ENCODE measurements at regions not wholly inside any gene's neighbourhood (a gene's known extent, or its start where the extent isn't known, plus 50 kb on each side); places are given as distances from the start of the nearest gene placed in this dataset.
"Not testable (repeated sequence)": the region's sequence is repeated elsewhere in the genome, so short reads cannot be mapped to it uniquely, and the experiment has no call there.

- no peak for DNase-seq
Measured at GRCh38 chr12:76666290-76666835, 97.6 kb upstream of the ZDHHC17 start.

- DNase-seq: no peak
Measured at GRCh38 chr12:76669981-76670380, 93.9 kb upstream of the ZDHHC17 start.

DNA sequence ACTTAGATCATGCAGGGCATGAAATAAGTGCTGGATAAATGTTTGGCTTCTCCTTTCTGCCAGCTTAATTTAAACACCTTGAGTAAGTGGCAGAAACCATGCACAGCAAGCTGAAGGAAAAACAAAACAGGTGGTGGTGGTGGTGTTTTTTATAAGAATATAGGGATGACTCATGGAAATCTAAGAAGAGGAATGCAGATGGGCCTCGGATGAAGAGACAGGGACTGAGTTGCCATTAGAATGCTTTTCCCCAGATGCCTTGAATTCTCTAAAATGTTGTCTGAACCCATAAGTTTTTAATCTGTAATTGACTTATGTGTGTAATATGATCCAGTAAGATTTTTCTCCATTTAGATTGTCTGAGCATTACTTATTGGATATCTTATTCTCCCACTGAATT lies 93.1 kb upstream of the ZDHHC17 start:
- no peak for DNase-seq

- no peak for DNase-seq
Measured at GRCh38 chr12:76674669-76675315, 89.1 kb upstream of the ZDHHC17 start.

- DNase-seq: not testable (repeated sequence)
Measured at GRCh38 chr12:76676261-76676660, 87.7 kb upstream of the ZDHHC17 start.

DNA sequence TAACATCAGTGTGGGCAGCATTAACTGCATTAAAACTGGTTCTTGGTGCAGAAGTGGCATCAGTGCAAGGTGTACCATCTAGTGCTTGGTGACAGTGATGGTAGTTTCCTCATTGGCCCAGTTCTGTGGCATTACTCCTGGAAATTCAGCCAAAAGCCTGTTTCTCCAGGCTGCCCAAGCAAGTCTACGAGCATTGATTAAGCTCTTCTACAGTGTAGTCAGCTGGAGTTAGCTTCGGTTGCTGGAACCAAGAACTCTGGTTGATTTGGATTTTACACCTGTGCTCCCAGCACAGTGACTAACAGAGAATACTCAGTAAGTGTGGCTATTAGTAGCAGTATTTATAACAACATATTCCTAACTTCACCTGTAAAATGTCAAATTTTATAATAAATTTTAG lies 84.9 kb upstream of the ZDHHC17 start:
- DNase-seq: no peak

DNA sequence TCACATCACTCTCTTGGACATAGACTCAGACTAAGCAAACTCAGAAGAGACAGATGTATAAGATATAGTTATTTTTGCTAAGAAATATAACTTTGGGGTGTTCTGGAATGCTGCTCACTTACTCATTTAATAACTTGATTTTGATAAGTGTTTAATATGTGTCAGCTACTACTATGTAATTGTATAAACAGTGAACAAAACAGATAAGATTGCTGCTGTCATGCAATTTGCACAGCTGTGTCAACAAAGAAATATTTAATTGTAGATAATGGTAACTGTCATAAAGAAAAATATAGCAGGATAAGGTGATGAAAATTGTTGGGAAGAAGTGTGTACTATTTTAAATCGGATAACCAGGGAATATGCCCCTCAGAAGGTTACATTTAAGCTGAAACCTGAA lies 84.1 kb upstream of the ZDHHC17 start:
- no peak for DNase-seq

- no peak for DNase-seq
Measured at GRCh38 chr12:76680940-76681339, 83.0 kb upstream of the ZDHHC17 start.

GRCh38 chr12:76685246-76685678 lies 78.7 kb upstream of the ZDHHC17 start:
- no peak for DNase-seq

DNA sequence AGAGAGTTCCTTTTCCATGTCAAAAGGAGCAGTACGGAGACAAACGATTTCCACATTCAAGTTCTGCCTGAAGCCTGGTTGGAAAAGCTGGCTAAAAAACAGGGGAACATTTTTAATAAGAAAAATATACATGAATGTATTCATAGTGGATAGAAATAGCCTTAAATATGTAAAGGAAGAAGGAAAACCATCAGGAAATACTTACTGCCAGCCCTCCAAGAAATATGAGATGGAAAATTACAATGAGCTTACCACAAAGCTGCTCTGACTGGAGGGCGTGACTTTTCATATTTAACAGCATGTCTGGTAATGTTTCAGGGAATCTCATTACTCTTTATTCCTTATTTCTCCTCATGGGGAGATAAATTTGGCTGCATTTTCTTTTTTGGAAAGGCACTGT lies 75.9 kb upstream of the ZDHHC17 start:
- no peak for DNase-seq

DNA sequence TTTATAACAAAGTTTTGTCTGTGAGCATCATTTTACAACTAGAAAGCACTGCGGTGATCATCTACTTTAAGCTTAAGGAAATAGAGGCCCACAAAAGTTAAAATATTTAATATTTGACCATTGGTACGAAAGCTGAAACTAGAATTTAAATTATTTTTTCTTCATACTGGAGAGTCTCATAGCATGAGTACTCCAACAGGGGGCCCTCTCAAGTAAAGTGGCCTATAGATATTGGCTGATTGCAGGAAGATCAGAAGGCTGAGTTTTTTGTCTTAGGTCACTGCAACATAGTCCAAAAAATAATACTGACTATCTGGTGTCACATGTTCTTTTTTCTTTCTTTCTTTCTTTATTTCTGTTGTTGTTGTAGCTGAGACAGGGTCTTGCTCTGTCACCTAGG lies 75.3 kb upstream of the ZDHHC17 start:
- DNase-seq: no peak

DNA sequence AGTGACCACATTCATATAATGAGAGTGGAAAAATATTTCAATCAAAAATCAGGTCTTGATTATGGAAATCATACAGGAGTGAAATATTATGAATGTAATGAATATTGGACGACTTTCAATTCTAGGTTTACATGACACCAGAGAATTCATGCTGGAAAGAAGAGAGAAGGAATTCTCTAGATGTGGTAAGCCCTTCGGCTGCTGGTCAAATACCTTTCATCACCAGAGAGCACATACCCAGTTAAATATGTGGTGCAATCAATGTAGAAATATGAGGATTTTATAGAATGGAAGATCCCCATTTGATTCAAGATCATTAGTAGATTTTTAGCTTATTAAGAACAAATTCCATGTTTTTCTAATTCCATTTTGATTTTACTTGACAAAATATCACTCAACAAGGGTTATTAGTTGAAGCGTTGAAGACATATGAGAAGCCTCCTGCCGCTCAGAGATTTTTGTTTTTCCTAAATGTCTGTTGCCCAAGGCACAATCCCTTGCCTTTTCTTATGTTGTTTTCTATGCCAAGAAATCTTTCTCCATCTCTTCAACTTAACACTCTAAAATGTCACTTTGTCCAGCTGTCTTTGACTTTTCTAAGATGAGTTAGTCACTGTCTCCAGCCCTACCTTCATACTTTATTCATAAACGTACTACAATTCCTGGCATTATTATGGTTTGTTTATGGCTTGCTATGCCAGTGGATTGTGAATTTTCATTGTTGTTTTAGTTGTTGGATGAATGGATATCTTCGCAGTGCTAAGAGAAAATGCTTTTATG lies 72.8 kb upstream of the ZDHHC17 start:
- DNase-seq: no peak

DNA sequence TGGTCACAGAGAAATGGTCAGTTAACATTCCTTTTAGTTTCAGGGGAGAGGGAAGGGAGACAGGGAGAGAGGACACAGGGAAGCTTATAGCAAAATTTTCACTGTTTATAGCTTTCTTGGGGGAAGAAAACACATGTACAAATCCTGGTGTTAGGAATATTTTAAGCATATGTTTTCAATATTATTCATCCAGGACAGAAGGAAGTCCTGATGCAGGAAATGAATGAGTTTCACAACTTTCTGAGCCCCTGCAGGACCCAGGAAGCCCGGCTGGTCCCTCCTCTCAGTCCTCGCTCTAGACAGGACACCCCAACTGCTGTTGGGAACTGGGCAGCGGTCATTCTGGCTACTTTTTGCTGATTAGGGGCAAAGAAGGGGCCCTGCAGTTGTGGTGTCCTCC lies 71.1 kb upstream of the ZDHHC17 start:
- no peak for DNase-seq

DNA sequence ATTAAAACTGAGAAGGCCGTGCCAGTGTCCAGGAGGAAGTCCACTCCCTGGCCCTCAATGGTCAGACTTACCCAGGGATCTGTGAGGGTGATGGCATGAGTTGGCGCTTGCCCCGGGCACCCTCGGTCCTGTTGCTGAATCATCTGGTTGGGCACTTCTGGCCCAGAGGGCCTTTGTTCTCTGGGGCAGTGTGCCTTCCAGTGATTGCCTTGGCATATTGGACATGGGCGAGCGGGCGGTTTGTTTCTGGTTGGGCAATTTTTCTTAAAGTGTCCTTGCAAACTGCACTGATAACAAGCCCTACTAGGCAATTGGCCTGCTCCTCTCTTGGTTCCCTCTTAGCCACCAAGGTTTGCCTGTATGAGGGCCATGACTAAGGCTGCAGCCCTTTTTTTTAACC lies 69.5 kb upstream of the ZDHHC17 start:
- no peak for DNase-seq

DNA sequence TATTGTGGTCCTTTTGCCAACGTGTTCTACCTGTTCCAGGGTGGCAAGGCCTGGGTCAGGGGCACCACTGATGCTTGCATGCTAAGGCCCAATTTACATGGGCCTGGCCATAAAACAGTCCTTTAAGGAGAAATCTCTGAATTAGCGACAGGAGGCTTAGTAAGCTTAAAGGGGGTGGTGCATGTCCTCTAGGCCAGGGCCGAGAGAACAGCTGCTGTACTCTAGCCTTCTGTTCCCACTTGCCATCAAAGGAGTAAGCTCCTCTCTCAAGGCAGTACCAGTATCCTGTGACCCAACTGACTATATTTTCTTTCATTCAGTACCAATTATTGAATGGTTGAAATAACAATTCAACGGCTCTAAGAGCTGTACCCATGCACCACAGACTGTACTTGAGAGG lies 67.7 kb upstream of the ZDHHC17 start:
- DNase-seq: no peak

DNA sequence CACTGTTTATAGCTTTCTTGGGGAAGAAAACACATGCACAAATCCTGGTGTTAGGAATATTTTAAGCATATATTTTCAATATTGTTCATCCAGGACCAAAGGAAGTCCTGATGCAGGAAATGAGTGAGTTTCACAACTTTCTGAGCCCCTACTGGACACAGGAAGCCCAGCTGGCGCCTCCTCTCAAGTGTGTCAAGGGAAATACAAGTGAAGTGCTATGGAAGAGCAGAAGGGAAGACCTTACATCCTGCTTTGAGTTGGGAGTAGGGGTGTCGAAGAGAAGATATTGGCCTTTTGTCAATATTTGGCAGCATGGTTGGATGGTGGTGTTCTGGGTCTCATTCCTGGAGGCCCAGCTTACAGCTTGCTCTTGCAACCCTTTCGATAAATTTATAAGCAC lies 66.1 kb upstream of the ZDHHC17 start:
- DNase-seq: no peak

DNA sequence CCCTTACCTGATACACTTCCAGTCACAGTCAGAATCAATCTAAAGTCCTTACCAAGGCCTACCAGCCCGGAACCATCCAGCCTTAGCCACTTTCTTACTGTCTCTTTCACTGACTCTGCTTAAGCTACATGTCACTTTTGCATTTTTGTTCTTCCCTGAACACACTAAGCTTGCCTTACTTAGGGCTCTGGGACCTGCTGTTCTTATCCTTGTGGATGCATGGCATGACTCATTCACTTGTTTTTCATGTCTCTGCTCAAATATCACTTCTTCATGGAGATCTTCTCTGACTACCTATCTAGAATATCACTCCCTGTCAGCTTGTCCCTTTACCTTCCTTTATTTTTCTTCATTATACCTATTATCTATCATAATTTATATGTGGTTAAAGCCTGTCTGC lies 65.6 kb upstream of the ZDHHC17 start:
- DNase-seq: no peak

DNA sequence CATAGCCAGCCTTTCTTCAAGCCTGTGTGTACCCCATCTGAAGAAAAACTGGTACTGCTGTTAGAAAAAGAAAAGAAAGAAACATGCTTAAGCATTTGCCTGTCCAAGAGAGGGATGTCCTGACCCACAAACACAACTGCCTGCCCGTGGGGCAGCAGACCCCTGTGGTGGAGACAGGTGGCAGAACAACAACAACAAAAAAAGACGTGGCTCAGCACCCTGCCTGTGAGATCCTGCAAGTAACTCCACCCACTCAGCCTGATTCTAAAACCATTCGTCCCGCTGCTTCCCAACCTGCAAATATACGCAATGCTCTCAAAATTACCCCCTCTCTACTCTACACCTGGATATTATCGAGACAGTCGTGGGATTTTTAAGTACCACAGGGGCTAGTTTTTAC lies 64.9 kb upstream of the ZDHHC17 start:
- no peak for DNase-seq

DNA sequence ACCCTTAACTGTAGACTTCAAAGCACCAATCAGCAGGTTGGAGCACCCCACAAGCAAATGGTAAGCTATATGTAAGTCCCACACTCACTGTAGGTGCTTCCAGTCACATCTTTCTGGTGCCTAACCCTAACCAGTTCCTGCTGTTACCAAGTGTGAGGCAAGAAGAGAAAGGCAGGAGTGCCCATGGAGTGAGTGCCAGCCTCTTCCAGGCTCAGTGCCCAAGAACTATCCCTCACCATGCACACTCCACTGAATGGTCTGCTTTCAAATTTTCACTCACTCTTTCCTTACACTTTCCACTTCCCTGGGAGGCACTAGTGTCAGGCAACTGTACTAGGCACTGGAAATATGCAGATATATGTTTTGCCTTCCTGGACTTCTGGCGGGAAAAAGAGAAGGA lies 62.2 kb upstream of the ZDHHC17 start:
- no peak for DNase-seq

DNA sequence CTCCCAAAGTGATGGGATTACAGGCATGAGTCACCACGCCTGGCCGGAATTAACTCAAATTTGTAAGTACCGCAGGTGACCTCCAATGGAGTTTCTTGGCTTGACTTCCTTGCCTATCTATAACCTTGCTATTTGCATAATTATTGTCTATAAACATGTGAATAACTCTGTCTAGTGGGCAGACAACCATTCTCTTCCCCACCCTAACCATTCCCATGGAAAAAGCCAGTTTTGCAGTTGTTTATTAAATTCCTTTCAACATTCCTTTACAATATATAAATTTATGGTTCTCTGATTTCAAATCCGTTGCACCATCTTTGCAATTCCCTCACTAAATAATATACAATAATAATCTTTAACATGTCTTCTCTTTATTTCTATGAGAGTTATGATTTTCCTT lies 61.0 kb upstream of the ZDHHC17 start:
- DNase-seq: no peak

- DNase-seq: no peak
Measured at GRCh38 chr12:76704693-76705092, 59.2 kb upstream of the ZDHHC17 start.

DNA sequence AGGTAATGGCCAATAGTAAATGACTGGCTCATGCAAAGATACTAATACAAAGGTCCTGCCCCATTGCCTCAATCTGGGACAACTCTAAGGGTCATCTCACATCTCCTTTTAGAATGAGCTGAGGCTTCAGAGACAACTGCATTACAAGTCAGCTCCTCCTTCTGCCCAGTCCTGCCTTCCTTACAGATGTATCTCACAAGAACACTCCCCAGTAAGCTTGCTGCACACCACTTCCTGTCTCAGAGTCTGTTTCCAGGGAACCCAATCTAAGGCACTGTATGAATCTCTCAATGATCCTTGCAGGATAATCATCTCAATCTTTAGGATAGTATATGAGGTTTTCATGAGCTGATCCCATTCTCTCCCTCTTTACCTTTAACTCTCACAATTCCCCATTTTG lies 57.8 kb upstream of the ZDHHC17 start:
- no peak for DNase-seq

- DNase-seq: no peak
Measured at GRCh38 chr12:76706761-76707160, 57.2 kb upstream of the ZDHHC17 start.

- DNase-seq: no peak
Measured at GRCh38 chr12:76707772-76708171, 56.1 kb upstream of the ZDHHC17 start.

GRCh38 chr12:76708296-76708695 lies 55.6 kb upstream of the ZDHHC17 start:
- no peak for DNase-seq

All from activated T-cell treated with anti-CD3 and anti-CD28 coated beads, Interleukin-2, amount 50 U/mL, for 48 hours (primary cell).